ENCODE measurements at regions not wholly inside any gene's neighbourhood (a gene's known extent, or its start where the extent isn't known, plus 50 kb on each side); places are given as distances from the start of the nearest gene placed in this dataset.
A peak's percentile ranks its signal among the peaks of the same experiment; 100 is the strongest.
"Not testable (repeated sequence)": the region's sequence is repeated elsewhere in the genome, so short reads cannot be mapped to it uniquely, and the experiment has no call there.

DNA sequence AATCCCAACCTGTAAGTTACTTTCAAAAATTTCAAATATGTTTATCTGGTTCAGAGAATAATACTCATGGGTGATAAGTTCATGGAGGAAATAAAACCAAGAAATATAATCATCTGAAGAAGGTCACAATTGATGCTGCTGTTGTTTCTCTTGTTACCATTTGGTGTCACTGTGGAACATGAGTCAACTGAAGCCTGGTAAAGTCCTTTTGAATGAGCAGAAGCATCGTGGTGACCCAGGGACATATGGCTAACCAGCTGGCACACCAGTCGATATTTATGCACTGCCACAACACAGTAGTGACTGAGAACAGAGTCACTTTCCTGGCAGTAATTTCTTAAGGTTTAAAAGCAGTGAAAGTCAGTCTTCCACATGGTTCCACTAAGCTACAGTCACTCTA lies 612.9 kb upstream of the TLE4 start:
- peak; percentile 18 for DNase-seq (ENCODE audit: low spot score)

DNA sequence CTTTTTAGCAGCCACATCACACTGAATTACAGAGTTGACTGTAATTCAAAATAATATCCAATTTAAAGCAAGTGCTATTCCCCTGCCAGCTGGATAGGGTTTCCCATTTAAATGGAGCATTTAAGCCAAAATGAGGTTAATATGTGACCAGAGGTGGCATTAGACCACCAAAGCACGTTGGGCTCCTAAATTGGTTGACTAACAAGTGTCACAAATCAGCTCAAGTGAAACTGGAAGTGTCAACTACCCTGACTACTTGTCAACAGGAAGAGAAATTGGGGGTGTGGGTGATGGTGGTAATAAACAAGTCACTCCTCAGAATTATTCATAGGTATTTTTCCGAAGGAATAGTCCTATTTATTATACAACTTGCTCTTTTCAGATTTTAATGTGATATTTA lies 609.6 kb upstream of the TLE4 start:
- DNase-seq (ENCODE audit: low spot score) = no peak

DNA sequence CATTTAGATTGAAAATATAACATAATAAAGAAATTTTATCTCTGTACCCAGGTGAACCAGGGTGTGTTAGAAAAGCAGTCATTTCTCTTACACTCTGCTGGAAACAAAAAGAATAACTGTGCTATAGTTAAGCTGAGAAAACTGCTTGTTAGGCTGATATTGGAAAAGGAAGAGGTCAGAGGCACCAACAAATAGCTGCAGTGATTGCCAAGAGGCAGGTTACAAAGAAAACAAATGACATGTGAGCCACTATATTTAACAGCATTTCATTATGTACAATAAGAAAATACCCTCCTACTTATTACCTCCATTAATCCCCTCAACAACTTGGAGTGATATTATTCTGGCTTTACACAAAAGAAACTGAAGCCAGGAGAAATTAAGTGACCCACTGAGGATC lies 607.9 kb upstream of the TLE4 start:
- no peak for DNase-seq (ENCODE audit: low spot score)

DNA sequence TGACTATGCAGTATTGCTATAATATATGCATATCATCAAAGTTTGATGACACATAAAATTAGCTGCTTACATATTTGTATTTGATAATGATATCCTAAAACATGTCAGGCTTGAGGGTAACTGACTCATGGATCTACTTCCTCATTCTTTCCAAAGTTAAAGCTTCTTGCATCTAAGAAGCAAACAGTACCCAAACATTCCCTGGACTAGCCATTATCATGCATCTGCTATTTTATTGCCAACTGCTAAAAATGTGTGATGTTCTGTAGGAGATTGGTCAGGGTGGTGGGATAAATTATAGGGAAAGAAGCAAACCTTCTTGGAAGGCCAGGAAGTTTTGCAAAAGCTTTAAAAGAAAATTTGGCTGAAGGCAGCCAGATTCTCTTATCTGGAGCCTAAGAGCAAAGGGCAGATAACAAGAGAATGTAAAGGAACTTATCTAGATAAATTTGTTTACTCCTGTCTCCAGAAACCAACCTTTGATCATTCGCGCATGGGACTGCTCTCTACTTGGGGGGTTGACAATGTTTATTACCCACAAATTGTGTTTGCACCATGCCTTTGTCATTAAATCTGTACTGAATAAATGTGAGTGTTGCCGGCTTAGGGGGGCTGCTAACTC lies 604.1 kb upstream of the TLE4 start:
- DNase-seq (ENCODE audit: low spot score) = no peak

DNA sequence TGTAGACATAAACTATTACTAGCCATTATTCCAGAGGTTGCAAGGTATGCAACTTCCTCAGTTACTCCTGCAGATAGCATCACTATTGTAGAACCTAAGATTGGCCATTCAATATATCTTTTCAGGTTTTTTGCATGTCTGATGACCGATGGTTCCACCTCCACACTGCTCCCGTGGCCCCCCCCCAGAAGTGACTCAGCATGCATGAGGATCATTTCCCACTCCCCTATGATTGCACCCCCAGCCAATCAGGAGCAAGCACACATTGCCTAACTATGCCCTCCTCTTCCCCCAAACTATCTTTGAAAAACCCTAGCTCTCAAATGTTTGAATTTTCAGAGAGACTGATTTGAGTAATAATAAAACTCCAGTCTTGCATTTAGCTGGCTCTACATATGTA lies 601.4 kb upstream of the TLE4 start:
- DNase-seq (ENCODE audit: low spot score) = no peak

DNA sequence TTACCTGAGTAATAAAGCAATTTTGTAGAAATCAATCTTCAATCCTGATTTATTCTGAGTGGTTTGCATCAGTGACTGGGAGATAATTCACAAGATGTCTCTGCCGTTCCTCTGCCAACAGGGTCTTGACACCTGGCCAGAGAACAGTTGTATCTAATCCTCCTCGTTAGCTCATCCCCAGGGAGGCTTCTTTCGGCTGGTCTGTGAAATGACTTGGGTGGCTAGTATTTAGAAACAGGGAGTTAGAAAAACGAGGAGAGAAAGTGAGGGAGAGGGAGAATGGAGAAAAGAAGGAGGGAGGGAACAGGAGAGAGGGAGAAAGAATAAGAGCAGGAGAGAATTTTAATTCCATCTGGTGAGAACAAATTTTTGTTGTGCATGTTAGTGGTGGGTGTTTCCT lies 600.2 kb upstream of the TLE4 start:
- DNase-seq (ENCODE audit: low spot score) = no peak

DNA sequence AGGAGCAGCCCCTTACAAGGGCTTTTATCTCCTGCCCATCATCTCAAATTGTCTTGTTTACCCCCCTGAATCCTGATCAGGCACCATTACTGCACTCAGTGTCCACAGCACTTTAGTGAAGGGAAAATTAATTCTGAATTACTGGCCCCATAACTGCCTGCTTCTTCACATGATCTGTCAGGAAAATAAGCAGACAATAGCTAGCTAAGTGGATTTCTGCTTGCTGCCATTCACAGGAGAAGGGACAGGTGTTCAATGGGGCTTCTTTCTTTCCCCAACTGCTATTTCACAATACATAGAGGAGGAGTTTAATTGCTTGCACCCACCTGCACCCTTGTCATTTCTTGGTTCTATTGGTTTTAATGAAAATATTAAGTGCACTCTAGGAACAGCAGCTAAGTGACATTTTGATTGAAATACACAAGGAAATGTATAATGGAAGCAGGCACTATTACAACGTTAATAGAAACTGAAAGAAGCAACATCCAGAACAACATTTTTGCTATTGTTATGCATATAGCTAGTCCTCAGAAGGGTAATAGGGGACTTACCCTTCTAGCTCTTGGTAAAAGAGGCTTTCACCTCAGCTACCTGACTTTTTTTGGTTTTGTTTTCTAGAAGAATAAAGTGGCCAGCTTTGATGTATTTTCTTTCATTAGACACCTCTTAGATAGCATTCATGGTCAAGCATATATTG lies 599.3 kb upstream of the TLE4 start:
- no peak for DNase-seq (ENCODE audit: low spot score)

DNA sequence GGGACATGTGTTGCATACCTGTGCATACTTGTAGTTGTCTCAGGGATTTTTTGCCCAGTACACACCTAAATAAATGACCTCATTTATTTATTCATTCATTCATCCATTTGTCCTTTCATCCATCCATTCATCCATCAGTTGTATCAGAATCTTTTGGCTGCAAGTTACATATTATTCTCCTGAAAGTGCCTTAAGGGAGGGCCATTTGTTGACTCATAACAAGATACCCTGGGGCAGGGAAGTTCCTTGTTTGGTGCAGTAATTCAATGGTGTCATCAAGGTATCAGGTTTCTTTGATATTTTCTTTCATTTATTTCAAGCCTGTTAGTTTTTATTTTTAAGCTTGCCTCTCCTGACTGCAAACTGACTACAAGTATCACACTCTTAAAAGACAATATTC lies 597.9 kb upstream of the TLE4 start:
- DNase-seq (ENCODE audit: low spot score) = no peak

DNA sequence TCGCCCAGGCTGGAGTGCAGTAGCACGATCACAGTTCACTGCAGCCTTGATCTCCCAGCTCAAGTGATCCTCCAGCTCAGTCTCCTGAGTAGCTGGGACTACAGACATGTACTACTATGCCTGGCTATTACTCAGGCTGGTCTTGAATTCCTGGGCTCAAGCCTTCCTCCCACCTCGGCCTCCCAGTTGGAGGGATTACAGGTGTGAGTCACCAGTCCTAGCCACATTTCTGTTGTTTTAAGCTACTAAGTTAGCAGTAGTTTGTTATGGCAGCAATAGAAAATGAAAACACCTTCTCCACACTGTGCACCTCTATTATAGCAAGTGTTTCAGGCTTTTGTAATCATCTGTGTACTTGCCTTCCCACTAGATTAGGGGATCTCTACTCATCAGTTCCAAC lies 588.9 kb upstream of the TLE4 start:
- no peak for DNase-seq (ENCODE audit: low spot score)

DNA sequence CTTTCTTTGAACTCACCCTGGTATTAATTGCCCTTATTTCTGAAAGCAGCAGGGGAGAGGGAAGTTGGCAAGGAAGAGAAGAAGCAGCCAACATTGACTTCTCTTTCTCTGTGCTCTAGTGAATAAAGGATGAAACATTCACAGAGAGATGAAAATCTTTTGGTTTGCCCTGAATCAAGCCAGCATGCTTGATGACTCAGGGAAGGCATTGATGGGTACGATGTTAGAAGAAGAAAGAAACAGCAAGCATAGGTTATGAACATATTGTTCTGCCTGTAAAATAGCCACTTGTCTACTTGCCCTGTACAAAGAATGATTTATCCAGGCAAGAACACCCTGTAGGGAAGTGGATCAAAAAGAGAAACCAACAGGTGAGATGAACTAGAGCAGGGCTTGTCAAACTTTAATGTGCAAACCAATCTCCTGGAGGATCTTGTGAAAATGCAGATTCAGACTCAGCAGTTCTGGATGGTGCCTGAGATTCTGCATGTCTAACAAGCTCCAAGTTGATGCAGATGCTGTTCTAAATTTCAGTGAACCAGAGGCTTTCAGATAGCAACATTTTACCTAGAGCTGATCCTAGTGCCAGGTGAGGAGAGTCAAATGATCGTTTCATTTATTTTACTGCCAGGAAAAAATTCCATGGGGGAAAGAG lies 586.6 kb upstream of the TLE4 start:
- DNase-seq (ENCODE audit: low spot score) = no peak

DNA sequence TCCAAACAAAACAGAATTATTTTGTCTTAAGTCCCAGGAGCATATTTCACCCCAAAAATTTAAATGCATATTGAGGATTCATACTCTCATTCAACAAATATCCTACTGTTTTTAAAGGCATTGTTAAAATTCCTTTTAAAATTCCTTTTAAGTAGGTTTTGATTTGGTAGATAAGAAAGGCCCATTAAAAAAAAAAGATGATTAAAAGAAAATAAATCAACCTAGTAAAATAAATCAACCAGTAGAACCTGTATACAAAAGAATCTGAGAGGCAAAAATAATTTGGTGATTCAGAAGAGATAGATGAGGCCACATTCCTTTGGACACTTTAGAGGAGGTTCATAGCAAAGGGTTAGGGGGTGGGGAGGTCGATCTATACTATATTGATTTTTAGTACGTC lies 585.3 kb upstream of the TLE4 start:
- no peak for DNase-seq (ENCODE audit: low spot score)

DNA sequence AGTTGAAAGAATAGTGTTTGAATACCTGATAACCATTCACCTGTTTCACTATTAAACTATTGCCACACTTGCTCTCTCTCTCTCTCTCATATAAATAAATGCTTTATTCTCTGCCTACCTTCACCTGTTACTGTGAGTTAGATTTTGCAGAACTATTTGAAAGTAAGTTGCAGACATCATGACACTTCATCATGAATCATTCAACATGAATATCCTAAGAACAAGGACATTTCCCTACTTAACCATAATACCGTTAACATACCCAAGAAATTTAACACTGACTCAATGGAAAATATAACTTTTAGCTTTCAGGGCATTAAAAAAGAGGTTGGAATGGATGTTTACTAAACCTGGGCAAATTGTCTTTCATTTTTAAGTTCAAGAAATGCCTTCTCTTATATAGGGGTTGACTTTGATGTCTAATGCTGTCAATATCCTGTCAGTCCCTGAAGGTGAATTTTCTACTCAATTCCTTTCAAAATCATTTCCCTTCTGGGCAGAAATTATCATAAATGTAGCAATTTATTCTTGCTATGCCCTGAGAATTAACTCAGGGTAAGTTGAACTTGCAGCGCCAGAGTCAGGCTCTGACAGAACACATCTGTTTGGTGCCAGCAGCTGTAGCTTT lies 582.6 kb upstream of the TLE4 start:
- no peak for DNase-seq (ENCODE audit: low spot score)

DNA sequence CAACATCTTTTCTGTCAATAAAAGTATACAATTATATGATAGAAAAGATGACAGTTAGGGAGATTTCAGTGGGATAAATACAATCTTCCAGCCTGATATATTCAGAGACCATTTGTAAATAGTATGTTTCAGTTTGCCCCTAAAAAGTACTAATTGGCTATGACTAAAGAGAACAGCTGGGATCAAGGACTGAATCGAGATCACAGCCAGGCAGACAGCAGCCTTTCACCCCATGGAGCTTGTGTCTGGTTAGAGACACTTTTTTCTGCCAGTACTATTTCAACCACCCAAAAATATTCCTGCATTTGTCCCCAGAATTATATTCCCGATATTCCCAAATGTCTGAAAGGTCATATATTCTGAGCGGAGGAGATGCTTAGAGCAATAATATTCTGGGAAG lies 577.3 kb upstream of the TLE4 start:
- DNase-seq (ENCODE audit: low spot score) = no peak

DNA sequence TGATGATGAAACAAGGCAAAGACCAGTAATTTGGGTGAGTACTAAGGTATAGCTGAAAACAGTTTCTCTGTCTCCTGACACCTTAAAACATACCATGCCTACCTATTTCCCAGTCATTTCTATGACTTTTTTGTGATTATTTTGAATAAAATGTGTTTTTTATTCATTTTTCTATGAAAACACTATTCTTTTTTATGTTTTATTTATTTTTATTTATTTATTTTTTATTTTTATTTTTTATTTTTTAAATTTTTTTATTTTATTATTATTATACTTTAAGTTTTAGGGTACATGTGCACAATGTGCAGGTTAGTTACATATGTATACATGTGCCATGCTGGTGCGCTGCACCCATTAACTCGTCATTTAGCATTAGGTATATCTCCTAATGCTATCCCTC lies 576.8 kb upstream of the TLE4 start:
- DNase-seq (ENCODE audit: low spot score) = not testable (repeated sequence)

DNA sequence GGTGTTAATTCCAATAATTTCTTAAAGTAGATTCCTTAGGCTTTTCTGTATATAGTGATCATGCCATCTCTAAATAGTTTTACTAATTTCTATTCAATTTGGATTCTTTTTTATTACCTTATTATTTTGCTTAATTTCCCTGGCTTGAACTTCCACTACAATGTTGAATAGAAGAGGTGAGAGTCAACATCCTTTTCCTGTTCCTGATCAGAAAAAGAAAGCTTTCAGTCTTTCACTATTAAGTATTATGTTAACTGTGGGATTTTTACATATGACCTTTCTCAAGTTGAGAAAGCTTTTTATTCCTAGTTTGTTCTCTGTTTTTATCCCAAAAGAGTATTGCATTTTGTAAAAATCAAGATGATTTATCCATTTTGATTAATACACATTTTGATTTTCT lies 574.5 kb upstream of the TLE4 start:
- no peak for DNase-seq (ENCODE audit: low spot score)

DNA sequence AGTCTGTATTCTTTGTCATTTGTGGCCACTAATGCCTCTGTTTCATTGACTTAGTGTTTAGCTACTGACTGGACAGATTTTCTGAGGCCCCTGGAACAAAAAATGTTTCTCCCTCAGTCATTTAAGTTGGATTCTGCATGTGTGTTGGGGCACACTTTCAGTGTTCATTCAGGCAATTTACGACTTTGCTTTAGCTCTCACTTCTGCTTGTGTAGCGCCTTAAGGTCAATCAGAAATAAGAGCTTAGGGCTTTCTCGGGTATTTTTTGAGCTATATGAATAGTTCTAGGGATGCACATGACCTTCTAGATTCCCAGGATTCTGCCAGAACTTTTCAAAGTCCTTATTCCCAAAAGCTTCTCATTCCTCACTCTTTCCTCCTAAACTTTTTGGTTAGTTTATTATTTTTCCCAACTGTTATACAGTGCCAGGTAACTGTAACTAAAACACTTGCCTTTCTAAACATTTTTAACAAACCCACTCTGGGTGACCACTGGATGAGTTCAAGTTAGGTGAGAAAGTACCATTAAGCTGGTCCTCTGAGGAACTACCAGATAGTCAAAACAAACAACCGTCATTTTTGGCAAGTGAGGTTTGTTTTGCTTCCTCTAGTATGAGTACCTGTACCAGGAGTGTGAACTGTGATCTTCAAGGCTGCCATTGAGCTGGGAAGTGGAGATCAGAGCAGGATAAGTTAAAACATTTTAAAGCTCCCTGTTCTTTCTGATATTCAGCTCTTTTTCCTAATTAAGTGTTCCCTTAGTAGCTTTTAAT lies 571.3 kb upstream of the TLE4 start:
- no peak for DNase-seq (ENCODE audit: low spot score)

DNA sequence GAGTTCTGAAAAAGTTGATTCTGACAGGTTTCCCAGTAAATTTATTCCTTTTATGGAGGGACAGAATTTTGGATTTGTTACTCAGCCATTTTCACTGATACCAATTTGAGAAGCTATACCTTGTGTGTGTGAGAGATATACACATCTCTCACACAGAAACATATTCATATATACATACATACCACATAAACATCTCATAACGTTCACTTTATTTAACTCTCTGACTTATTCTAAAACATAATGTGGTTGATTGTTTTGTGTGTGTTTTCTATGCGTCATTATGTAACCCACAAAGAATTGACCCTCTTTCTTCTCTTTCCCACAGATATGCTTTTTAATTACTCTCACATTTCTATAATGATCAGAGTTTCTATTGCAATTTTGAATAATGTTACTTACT lies 570.8 kb upstream of the TLE4 start:
- DNase-seq (ENCODE audit: low spot score) = no peak

DNA sequence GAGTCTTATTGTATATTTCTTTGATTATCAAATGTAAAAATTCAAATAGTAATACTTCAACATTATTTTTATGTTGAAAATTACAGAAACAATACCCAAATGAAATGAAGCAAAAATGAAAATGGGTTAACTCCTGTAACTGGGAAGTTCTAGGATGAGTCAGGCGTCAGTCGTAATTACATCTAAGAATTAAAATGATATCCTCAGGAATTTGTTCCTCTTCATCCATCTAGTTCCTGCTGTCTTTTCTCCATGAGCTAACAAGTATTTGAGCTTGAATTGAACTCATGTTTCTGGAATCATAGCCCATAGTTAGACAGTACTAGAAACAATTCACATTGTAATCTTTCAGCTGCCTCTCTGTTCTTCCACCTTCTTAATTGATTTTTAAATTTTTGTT lies 568.3 kb upstream of the TLE4 start:
- DNase-seq (ENCODE audit: low spot score) = no peak

DNA sequence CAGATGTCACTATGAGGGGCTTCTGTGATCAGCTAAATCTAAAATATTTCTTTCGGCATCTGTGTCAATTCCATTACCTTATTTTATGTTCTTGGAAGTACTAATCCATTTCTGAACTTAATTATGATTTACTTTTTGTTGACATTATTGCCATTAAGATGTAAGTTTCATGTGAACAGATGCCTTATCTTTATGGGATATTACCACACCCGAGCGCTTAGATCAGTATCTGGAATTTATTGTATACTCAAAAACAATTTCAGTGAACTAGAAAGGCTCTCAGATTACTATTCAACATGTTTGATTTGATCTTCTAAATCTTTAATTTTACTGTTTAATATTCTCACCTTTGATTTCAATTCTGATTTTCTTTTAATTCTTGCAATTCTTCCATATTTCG lies 567.7 kb upstream of the TLE4 start:
- no peak for DNase-seq (ENCODE audit: low spot score)

DNA sequence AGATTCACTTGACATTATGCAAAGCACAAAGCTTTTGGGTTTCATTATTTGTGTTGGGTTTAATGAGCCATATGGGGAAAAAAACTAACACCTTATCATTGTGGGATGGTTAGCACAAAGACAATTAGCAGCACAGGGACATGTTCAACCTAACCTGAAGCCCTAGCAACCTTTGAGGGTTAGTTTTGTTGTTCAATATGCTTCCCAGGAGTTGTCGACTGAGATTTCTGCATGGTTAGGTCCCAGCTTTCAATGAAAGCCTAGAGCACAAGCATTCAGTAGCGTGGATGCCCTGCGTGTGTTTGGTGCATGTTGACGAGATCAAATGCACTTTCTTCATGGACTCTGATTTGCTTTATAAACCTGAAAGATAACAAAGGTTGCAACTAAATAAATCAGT lies 565.2 kb upstream of the TLE4 start:
- no peak for DNase-seq (ENCODE audit: low spot score)

DNA sequence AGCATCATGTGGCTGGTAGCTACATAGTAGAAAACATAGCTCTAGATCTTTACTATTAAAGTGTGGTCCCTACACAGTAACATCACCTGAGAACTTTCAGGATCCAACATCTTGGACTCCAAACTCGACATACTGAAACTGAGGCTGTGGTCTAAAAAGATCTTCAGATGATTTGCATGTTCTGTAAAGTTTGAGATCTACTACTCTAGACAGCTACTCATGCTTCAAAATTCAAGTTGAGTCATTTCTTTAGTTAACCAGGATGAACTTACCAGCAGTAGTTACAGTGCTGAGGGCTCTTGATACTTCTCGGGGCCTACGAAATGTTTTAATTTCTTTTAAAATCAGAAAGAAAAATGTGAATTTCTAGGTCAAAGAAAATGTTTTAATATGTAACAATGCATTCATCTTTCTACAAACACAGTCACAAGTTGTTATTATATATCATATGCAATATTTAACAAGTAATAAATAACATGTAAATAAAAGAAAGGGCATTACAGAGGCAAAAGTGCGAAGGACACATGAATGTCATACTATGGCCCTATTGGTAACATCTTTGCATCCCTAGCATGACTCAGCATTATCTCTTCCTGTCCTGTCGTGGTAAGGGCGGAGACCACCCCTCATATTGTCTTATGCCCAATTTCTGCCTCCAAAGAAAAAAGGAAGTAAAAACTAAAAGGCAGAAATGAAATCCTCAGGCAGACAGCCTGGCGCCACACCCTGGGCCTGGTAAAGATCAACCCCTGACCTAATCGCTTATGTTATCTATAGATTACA lies 563.9 kb upstream of the TLE4 start:
- no peak for DNase-seq (ENCODE audit: low spot score)
